NT2/D1 (cell line): ENCODE measurements at regions not wholly inside any gene's neighbourhood (a gene's known extent, or its start where the extent isn't known, plus 50 kb on each side); places are given as distances from the start of the nearest gene placed in this dataset.
"Not testable (repeated sequence)": the region's sequence is repeated elsewhere in the genome, so short reads cannot be mapped to it uniquely, and the experiment has no call there.

Experiments
- YY1 ChIP-seq: IDR thresholded peaks from 2 replicates; pipeline ENCODE4 v1.6.1; 2011; ENCODE audit not compliant: insufficient read length, insufficient read depth
- ZNF274 ChIP-seq: IDR thresholded peaks from 2 replicates; pipeline ENCODE4 v1.6.1; 2011; ENCODE audit warnings: mild to moderate bottlenecking, low read depth, low read length

GRCh38 chr2:95654897-95655296, 63.1 kb downstream of the TRIM43 start:
- TF ChIP-seq YY1, ZNF274: not testable (repeated sequence)
